ENCODE measurements at regions not wholly inside any gene's neighbourhood (a gene's known extent, or its start where the extent isn't known, plus 50 kb on each side); places are given as distances from the start of the nearest gene placed in this dataset.

DNA sequence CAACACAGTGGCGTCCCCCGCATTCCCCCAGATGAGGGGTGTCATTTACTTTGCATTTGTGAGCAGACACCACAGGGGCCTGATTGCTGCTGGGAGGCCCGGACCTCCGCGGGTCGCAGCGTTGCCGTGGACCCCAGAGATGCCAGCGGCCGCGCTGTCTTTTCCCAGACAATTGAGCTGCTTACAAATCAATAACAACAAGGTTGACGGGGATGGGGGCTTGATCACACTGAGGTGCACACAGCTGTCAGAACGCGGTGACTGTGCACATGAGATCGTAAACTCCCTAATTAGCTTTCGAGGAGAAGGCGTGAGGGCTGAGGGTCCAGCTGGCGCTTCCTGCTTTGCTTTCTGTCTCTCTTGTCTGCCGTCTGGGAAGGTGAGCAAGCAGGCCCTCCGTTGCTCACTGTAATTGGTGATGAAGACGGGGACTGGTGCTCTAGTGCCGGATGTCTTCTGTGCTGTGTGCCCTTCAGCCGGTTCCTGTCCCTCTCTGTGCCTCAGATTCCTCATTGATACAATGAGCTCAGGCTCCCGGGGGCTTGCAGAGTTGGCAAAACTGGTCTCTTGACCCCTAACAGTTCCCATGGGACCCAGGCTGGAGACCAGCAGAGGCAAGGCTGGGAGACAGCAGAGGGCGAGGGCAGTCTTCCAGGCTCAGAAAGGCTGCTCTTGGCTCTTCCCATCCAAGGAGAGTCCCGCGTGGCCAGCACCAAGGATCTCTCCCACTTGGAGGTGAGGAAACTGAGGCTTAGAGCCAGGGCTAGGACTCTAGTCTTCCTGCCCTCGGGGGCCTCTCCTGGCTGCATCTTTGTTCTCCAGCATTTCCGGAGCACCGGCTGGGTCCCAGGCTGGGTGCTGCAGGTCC, 126.0 kb upstream of the PMEPA1 start:
- Histone ChIP-seq H3K27ac (ENCODE audit: low read length) (no peak overlapping the region), H3K4me1 (ENCODE audit: control insufficient read depth, insufficient read depth, low read length) (no peaks in the 10 kb centered on the region)
- WGBS, result 79% methylated on average over 30 of the region's 30 CpGs

GRCh38 chr20:57835074-57835452, 125.2 kb upstream of the PMEPA1 start:
- no peak for DNase-seq

More for the DNA sequence above, 126.0 kb upstream of the PMEPA1 start:
- no peak for DNase-seq
- intact Hi-C loops (cut with DNase I), result no loop called here
- no peak for ATAC-seq
- H3K9me3 ChIP-seq (ENCODE audit: control insufficient read depth, low read length), result no peaks in the 10 kb centered on the region
- no peaks in the 10 kb centered on the region for H3K27me3 ChIP-seq (ENCODE audit: control insufficient read depth, insufficient read depth)
- H3K4me3 ChIP-seq (ENCODE audit: low read length), result no peak overlapping the region

GRCh38 chr20:57834306-57835073, 124.7 kb upstream of the PMEPA1 start:
- Histone ChIP-seq H3K4me1 (ENCODE audit: control insufficient read depth, insufficient read depth, low read length) (no peaks in the 10 kb centered on the region), H3K9me3 (ENCODE audit: control insufficient read depth, low read length) (no peaks in the 10 kb centered on the region), H3K4me3 (ENCODE audit: low read length) (no peak overlapping the region), H3K27ac (ENCODE audit: low read length) (no peak overlapping the region), H3K27me3 (ENCODE audit: control insufficient read depth, insufficient read depth) (no peaks in the 10 kb centered on the region)
- intact Hi-C loops (cut with DNase I), result no loop called here
- no peak for ATAC-seq
- WGBS, result 84% methylated on average over 17 of the region's 17 CpGs
- no peak for DNase-seq

More at GRCh38 chr20:57835074-57835452, 125.2 kb upstream of the PMEPA1 start:
- Histone ChIP-seq H3K9me3 (ENCODE audit: control insufficient read depth, low read length) (no peaks in the 10 kb centered on the region), H3K4me3 (ENCODE audit: low read length) (no peak overlapping the region), H3K4me1 (ENCODE audit: control insufficient read depth, insufficient read depth, low read length) (no peaks in the 10 kb centered on the region), H3K27ac (ENCODE audit: low read length) (no peak overlapping the region), H3K27me3 (ENCODE audit: control insufficient read depth, insufficient read depth) (no peaks in the 10 kb centered on the region)
- intact Hi-C loops (cut with DNase I), result no loop called here
- ATAC-seq, result no peak
- 100% methylated on average over 1 of the region's 1 CpG for WGBS

DNA sequence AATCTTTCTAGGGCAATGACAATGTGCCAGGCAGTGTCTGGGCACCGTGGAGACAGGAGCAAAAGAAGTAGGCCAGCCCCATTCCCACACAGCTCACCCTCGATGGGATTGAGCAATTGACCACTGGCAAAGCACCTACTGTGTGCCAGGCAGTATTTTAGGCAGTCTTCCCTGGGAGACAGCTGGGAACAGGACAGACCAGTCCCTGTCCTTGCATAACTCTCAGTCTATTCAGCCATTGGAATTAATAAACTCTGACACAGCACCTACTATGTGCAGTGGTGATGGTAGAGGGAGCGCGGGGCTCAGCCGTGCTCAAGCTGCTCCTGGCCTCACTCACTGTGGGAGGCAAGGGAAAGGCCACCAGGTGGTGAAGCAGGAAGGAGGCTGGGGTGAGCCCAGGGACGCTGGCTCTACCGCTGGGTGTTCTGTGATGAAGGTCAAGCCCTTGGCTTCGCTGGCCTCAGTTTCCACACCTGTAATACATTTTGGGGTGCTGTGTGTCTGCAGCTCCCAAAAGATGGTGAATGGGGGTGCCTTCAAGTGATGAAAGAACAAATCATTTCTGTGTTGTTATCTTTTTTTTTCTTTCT, 122.3 kb upstream of the PMEPA1 start:
- Histone ChIP-seq H3K4me3 (ENCODE audit: low read length) (no peak overlapping the region), H3K9me3 (ENCODE audit: control insufficient read depth, low read length) (no peaks in the 10 kb centered on the region), H3K27me3 (ENCODE audit: control insufficient read depth, insufficient read depth) (no peaks in the 10 kb centered on the region), H3K4me1 (ENCODE audit: control insufficient read depth, insufficient read depth, low read length) (no peaks in the 10 kb centered on the region), H3K27ac (ENCODE audit: low read length) (no peak overlapping the region)
- intact Hi-C loops (cut with DNase I), result no loop called here
- no peak for ATAC-seq
- no peak for DNase-seq
- 80% methylated on average over 8 of the region's 8 CpGs for WGBS

DNA sequence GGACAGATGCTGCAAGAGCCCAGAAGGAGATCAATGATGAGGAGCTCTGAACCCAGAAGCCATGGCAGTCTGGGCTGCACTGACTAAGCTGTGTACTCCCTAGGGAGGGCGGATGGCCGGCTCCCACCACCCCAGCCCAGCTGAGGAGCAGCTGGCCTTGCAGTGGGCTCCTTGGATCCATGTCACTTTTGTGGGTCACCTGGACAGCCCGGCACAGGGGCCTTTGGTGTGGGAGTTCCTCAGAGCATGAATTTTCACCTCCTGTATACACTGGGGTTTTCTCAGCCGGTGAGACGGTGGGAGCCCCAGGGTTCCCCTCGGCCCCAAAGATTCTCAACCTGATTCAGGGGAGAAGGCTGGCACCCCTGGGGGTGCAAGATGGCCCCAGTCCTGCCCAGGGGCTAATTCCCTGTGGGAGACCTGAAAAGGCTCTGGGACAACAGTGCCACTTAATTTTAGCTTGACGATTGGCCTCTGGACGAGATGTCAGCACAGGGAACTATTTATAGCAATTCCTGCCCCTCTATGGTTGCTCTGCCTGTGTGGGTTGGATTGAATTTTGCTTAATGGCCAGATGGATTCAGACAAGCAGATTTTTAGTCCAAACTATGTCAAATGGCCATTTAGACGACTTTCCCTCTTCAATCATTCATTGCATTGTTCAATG, 121.6 kb upstream of the PMEPA1 start:
- peak; percentile 38 to 47 for ATAC-seq
- 70% methylated on average over 9 of the region's 9 CpGs for WGBS
- DNase-seq, result no peak

DNA sequence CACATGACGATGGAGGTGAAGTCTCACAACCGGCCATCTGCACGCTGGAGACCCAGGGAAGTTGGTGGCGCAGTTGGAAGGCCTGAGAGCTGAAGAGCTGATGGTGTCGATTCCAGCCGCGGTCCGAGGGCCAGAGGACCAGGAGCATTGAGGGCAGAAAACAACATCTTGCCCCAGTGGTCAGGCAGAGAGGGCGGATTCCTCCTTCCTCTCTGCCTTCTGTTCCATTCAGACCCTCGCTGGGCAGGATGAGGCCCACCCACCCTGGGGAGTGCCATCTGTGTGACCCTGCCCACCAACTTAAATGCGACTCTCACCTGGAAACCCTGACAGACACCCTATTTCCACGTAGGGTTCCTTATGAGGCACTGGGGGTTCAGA, 120.7 kb upstream of the PMEPA1 start:
- no peak overlapping the region for H3K27ac ChIP-seq (ENCODE audit: low read length)
- H3K27me3 ChIP-seq (ENCODE audit: control insufficient read depth, insufficient read depth), result no peaks in the 10 kb centered on the region
- no peak for DNase-seq
- no peak overlapping the region for H3K4me3 ChIP-seq (ENCODE audit: low read length)
- no peaks in the 10 kb centered on the region for H3K9me3 ChIP-seq (ENCODE audit: control insufficient read depth, low read length)
- no peaks in the 10 kb centered on the region for H3K4me1 ChIP-seq (ENCODE audit: control insufficient read depth, insufficient read depth, low read length)
- no peak for ATAC-seq
- 95% methylated on average over 12 of the region's 12 CpGs for WGBS
- intact Hi-C loops (cut with DNase I), result no loop called here

More for the DNA sequence above, 121.6 kb upstream of the PMEPA1 start:
- H3K27ac ChIP-seq (ENCODE audit: low read length), result no peak overlapping the region
- no peaks in the 10 kb centered on the region for H3K4me1 ChIP-seq (ENCODE audit: control insufficient read depth, insufficient read depth, low read length)
- no peaks in the 10 kb centered on the region for H3K9me3 ChIP-seq (ENCODE audit: control insufficient read depth, low read length)
- no peak overlapping the region for H3K4me3 ChIP-seq (ENCODE audit: low read length)
- intact Hi-C loops (cut with DNase I), result no loop called here
- H3K27me3 ChIP-seq (ENCODE audit: control insufficient read depth, insufficient read depth), result no peaks in the 10 kb centered on the region

- 88% methylated on average over 9 of the region's 9 CpGs for whole genome bisulfite sequencing
- no peak overlapping the region for H3K27ac ChIP-seq (ENCODE audit: low read length)
- DNase-seq, result no peak
- ATAC-seq, result no peak
- no peaks in the 10 kb centered on the region for H3K27me3 ChIP-seq (ENCODE audit: control insufficient read depth, insufficient read depth)
- intact Hi-C loops (cut with DNase I), result no loop called here
- H3K4me3 ChIP-seq (ENCODE audit: low read length), result no peak overlapping the region
- no peaks in the 10 kb centered on the region for H3K4me1 ChIP-seq (ENCODE audit: control insufficient read depth, insufficient read depth, low read length)
- no peaks in the 10 kb centered on the region for H3K9me3 ChIP-seq (ENCODE audit: control insufficient read depth, low read length)
Measured at GRCh38 chr20:57829805-57830514, 120.1 kb upstream of the PMEPA1 start.

- Histone ChIP-seq H3K27ac (ENCODE audit: low read length) (no peak overlapping the region), H3K4me3 (ENCODE audit: low read length) (no peak overlapping the region), H3K27me3 (ENCODE audit: control insufficient read depth, insufficient read depth) (no peaks in the 10 kb centered on the region), H3K9me3 (ENCODE audit: control insufficient read depth, low read length) (no peaks in the 10 kb centered on the region), H3K4me1 (ENCODE audit: control insufficient read depth, insufficient read depth, low read length) (no peaks in the 10 kb centered on the region)
- ATAC-seq (no peak), DNase-seq (no peak)
- intact Hi-C loops (cut with DNase I), result no loop called here
- WGBS, result 88% methylated on average over 6 of the region's 6 CpGs
Measured at GRCh38 chr20:57829336-57829735, 119.5 kb upstream of the PMEPA1 start.

- 95% methylated on average over 10 of the region's 10 CpGs for WGBS
- Histone ChIP-seq H3K9me3 (ENCODE audit: control insufficient read depth, low read length) (no peaks in the 10 kb centered on the region), H3K27me3 (ENCODE audit: control insufficient read depth, insufficient read depth) (no peaks in the 10 kb centered on the region), H3K4me3 (ENCODE audit: low read length) (no peak overlapping the region), H3K27ac (ENCODE audit: low read length) (no peak overlapping the region), H3K4me1 (ENCODE audit: control insufficient read depth, insufficient read depth, low read length) (no peaks in the 10 kb centered on the region)
- no peak for DNase-seq
- no peak for ATAC-seq
- intact Hi-C loops (cut with DNase I), result no loop called here
Measured at GRCh38 chr20:57828696-57829095, 118.9 kb upstream of the PMEPA1 start.

- WGBS, result 60% methylated on average over 12 of the region's 12 CpGs
- H3K27me3 ChIP-seq (ENCODE audit: control insufficient read depth, insufficient read depth), result no peaks in the 10 kb centered on the region
- H3K4me1 ChIP-seq (ENCODE audit: control insufficient read depth, insufficient read depth, low read length), result no peaks in the 10 kb centered on the region
- H3K9me3 ChIP-seq (ENCODE audit: control insufficient read depth, low read length), result no peaks in the 10 kb centered on the region
- H3K27ac ChIP-seq (ENCODE audit: low read length), result no peak overlapping the region
- ATAC-seq, result no peak
- H3K4me3 ChIP-seq (ENCODE audit: low read length), result no peak overlapping the region
- intact Hi-C loops (cut with DNase I), result no loop called here
- DNase-seq, result no peak
Measured at GRCh38 chr20:57826666-57827287, 117.0 kb upstream of the PMEPA1 start.
